Muscle of leg (tissue), 3 donors: ENCODE measurements at regions not wholly inside any gene's neighbourhood (a gene's known extent, or its start where the extent isn't known, plus 50 kb on each side); places are given as distances from the start of the nearest gene placed in this dataset.
"Not testable (repeated sequence)": the region's sequence is repeated elsewhere in the genome, so short reads cannot be mapped to it uniquely, and the experiment has no call there.

Experiments used
- DNase-seq: peaks from one replicate; pipeline ENCODE4 v3.0.0; 2013
- H3K27ac ChIP-seq: one replicate; pipeline ENCODE4 v1.5.1; 2013; ENCODE audit warnings: mild to moderate bottlenecking, low read length, control low read depth
- H3K27me3 ChIP-seq: one replicate; pipeline ENCODE4 v1.6.1; 2013; ENCODE audit warnings: low read length; ENCODE audit not compliant: control insufficient read depth, insufficient read depth
- H3K36me3 ChIP-seq: one replicate; pipeline ENCODE4 v1.6.1; 2013; ENCODE audit warnings: low read length; ENCODE audit not compliant: control insufficient read depth, insufficient read depth
- H3K4me1 ChIP-seq: one replicate; pipeline ENCODE4 v1.6.1; 2013; ENCODE audit warnings: low read length; ENCODE audit not compliant: control insufficient read depth, insufficient read depth
- H3K4me3 ChIP-seq: one replicate; pipeline ENCODE4 v1.5.1; 2013; ENCODE audit warnings: low read length, control low read depth
- H3K9me3 ChIP-seq: replicated peaks from 2 replicates; pipeline ENCODE4 v1.6.1; 2013; ENCODE audit warnings: low read depth, low read length; ENCODE audit not compliant: control insufficient read depth
- WGBS: methylation state at CpG from one replicate; pipeline ENCODE4 v1.1.5; 2013; ENCODE audit warnings: missing lambda C conversion rate; ENCODE audit not compliant: insufficient coverage; 5-methylcytosine and 5-hydroxymethylcytosine counted together

DNA sequence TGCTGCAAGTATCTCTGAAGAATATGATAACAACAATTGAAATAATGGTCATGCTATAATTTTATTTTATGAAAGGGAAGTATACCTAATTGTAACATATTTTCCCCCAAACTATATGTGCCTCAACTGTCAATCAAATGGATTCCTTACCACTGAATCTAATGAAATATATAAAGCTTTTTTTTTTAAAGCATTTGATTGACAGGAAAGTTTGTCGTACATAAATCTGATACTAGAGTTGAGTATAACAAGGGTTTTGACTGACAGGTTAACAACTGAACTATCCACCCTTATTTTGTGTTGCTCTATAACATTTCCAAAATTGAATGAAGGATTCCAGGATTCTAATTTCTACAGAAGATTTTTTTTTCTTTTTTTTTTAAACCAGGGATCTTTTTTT, 1333.3 kb upstream of the SLC39A10 start:
- no peak for DNase-seq
- H3K4me3 ChIP-seq = no peak overlapping the region
- H3K9me3 ChIP-seq = peaks cover 3% of the 10 kb centered on the region
- H3K36me3 ChIP-seq = no peaks in the 10 kb centered on the region
- H3K27me3 ChIP-seq = no peaks in the 10 kb centered on the region
- H3K4me1 ChIP-seq = no peaks in the 10 kb centered on the region
- no CpG with 5 or more reads among the region's 1 CpG for WGBS
- H3K27ac ChIP-seq = no peak overlapping the region

- DNase-seq = no peak
- no peaks in the 10 kb centered on the region for H3K36me3 ChIP-seq
- H3K9me3 ChIP-seq = peaks cover 3% of the 10 kb centered on the region
- H3K4me1 ChIP-seq = no peaks in the 10 kb centered on the region
- H3K4me3 ChIP-seq = no peak overlapping the region
- 81% methylated on average over 2 of the region's 2 CpGs for WGBS
- H3K27ac ChIP-seq = no peak overlapping the region
- no peaks in the 10 kb centered on the region for H3K27me3 ChIP-seq
Observed at GRCh38 chr2:194320520-194320919, 1336.5 kb upstream of the SLC39A10 start.

DNA sequence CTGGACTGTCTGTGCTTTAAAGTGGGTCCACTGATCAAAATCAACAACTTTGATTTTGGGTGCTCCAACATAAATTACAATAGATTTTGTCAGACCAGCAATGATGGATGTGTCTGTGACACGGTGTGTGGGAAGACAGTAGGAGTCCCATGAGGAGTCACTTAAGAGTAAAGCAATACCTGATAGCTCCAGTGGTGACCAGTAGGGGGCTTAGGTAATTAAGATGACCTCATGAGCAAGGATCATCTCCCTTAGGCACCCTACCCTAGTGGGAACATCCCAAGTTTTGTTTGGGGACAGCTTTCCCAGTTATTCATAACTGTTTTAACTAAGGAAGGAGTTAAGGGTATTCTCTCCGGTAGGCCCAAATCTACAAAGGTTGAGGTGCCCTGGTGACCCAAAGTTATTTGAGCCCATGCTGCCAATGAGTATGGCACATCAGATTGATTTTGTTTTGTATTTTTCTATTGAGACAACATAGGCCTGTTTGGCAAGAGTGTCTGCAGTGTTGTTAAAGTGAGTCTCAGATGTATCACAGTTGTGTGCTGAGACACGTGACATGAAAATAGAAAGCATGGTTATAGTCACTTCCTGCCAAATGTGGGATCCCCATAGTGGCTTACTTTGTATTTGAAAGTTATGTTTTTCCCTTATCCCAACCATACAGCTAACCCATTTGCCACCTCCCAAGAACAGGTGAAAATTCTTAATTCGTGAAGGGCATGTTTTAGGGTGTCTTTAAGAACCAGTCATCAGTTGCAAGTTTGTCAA, 1337.6 kb upstream of the SLC39A10 start:
- no peaks in the 10 kb centered on the region for H3K27me3 ChIP-seq
- H3K4me3 ChIP-seq = no peak overlapping the region
- no peak overlapping the region for H3K27ac ChIP-seq
- DNase-seq = no peak
- H3K36me3 ChIP-seq = no peaks in the 10 kb centered on the region
- no peaks in the 10 kb centered on the region for H3K4me1 ChIP-seq
- peaks cover 3% of the 10 kb centered on the region for H3K9me3 ChIP-seq
- 91% methylated on average over 3 of the region's 4 CpGs for WGBS

- H3K36me3 ChIP-seq = no peaks in the 10 kb centered on the region
- no CpG with 5 or more reads among the region's 3 CpGs for WGBS
- no peaks in the 10 kb centered on the region for H3K9me3 ChIP-seq
- no peaks in the 10 kb centered on the region for H3K27me3 ChIP-seq
- H3K27ac ChIP-seq = no peak overlapping the region
- H3K4me1 ChIP-seq = no peaks in the 10 kb centered on the region
- H3K4me3 ChIP-seq = no peak overlapping the region
- DNase-seq = no peak
Observed at GRCh38 chr2:194314042-194314441, 1343.0 kb upstream of the SLC39A10 start.

DNA sequence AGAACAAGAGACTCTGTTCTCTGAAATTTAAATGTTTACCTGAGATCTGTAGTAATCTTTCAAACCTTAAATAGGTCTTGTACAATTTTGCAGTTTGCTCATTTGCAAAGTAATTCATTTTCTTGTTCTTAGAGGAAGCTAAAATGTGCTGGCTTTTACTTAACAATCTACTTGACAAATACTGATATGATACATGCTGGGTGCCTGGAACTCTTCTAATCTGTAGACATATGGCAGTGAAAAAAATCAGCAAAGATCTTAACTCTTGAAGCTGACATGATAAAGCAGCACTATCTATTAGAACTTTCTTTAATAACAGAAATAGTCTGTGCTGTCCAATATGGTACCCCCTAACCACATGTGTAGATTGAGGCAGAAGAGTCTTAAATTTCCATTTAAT, 1352.8 kb upstream of the SLC39A10 start:
- Histone ChIP-seq H3K4me1 (no peaks in the 10 kb centered on the region), H3K9me3 (no peaks in the 10 kb centered on the region), H3K27ac (no peak overlapping the region), H3K27me3 (no peaks in the 10 kb centered on the region), H3K4me3 (no peak overlapping the region), H3K36me3 (no peaks in the 10 kb centered on the region)
- no peak for DNase-seq

- Histone ChIP-seq H3K4me1 (no peaks in the 10 kb centered on the region), H3K9me3 (no peaks in the 10 kb centered on the region), H3K4me3 (no peak overlapping the region), H3K36me3 (no peaks in the 10 kb centered on the region), H3K27ac (no peak overlapping the region), H3K27me3 (no peaks in the 10 kb centered on the region)
- no peak for DNase-seq
Observed at GRCh38 chr2:194301946-194302345, 1355.1 kb upstream of the SLC39A10 start.

DNA sequence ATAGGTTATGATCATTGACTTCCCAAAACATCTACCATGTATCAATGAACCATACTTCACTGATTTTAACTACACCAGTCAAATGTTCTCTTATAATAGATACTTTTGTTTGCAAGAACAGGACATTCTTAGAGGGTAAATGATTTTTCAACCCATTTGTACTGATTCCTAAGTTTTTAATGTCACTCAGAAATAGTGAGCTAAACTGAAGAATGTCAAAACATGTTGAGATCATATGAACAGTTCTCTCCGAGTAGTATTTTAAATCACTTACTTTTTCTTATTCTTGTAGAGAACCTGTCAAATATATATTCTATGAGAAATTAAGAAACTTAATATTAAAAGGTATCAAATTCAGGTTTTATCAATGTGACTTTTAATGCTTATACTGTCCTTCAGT, 1362.9 kb upstream of the SLC39A10 start:
- no peaks in the 10 kb centered on the region for H3K27me3 ChIP-seq
- WGBS = no CpG with 5 or more reads among the region's 1 CpG

GRCh38 chr2:194291104-194291503, 1365.9 kb upstream of the SLC39A10 start:
- no peaks in the 10 kb centered on the region for H3K36me3 ChIP-seq
- no peak for DNase-seq
- no peak overlapping the region for H3K27ac ChIP-seq
- no CpG with 5 or more reads among the region's 4 CpGs for WGBS
- no peaks in the 10 kb centered on the region for H3K4me1 ChIP-seq
- H3K27me3 ChIP-seq = no peaks in the 10 kb centered on the region
- H3K9me3 ChIP-seq = no peaks in the 10 kb centered on the region
- H3K4me3 ChIP-seq = no peak overlapping the region

More for the DNA sequence above, 1362.9 kb upstream of the SLC39A10 start:
- Histone ChIP-seq H3K27ac (no peak overlapping the region), H3K4me3 (no peak overlapping the region), H3K9me3 (no peaks in the 10 kb centered on the region), H3K4me1 (no peaks in the 10 kb centered on the region), H3K36me3 (no peaks in the 10 kb centered on the region)
- DNase-seq = no peak

DNA sequence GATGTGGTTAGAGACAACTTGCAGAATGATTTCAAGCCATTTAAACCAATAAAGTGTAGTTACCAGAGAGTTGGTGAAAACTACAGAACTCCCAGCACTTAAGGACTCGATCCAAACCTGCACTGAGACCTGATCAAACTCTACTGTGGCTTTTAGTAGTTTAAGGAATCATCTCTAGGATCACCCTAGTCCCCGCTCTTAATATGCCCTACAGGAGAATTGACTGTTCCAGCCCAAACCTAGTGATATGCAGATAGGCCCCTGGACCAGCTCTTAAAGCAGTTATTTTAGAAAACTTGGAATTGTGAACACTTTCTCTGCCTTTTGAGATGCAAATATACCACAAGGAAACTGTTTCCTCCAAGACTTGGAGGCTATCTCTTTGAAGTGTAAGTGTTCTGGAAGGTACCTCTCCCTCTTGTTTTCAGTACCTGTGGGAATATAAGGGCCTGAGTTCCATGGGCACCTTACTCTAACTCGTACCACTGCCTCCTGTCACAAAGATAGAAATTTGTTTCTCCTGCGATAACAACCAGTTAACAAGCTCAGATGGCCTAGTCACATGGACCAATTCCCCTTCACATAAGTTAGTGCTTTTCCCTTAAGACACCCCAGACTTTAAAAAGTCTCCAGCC, 1367.2 kb upstream of the SLC39A10 start:
- H3K4me1 ChIP-seq = no peaks in the 10 kb centered on the region
- H3K4me3 ChIP-seq = no peak overlapping the region
- H3K27ac ChIP-seq = no peak overlapping the region
- no peak for DNase-seq
- 78% methylated on average over 2 of the region's 4 CpGs for WGBS
- no peaks in the 10 kb centered on the region for H3K9me3 ChIP-seq
- H3K27me3 ChIP-seq = no peaks in the 10 kb centered on the region
- H3K36me3 ChIP-seq = no peaks in the 10 kb centered on the region

DNA sequence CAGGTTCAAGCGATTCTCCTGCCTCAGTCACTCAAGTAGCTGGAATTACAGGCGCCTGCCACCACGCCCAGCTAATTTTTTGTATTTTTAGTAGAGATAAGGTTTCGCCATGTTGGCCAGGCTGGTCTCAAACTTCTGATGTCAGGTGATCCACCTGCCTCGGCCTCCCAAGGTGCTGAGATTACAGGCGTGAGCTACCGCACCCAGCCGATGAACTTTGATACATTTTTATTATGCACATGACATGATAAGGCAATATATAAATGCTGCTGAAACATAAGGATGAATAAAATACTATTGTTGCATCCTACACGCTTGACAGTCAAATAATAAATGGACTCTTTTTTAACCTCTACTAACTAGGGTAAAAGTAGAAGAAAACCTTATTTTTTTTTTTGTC, 1380.4 kb upstream of the SLC39A10 start:
- H3K36me3 ChIP-seq, H3K27ac ChIP-seq, DNase-seq, H3K9me3 ChIP-seq, H3K4me1 ChIP-seq, H3K4me3 ChIP-seq, H3K27me3 ChIP-seq: not testable (repeated sequence)
- 100% methylated on average over 1 of the region's 9 CpGs for WGBS
